Left colon (tissue), 2 donors: ENCODE measurements at regions not wholly inside any gene's neighbourhood (a gene's known extent, or its start where the extent isn't known, plus 50 kb on each side); places are given as distances from the start of the nearest gene placed in this dataset.
"Not testable (repeated sequence)": the region's sequence is repeated elsewhere in the genome, so short reads cannot be mapped to it uniquely, and the experiment has no call there.

Source experiments
- ATAC-seq: fragments of 200-7000 bp; cut with Tn5 transposase; one replicate; pipeline ENCODE4 v1.9.1; 2020; ENCODE audit warnings: mild to moderate bottlenecking, moderate library complexity
- DNase-seq, 2 donors: peaks; one replicate each; pipeline ENCODE4 v3.0.0-alpha.2; 2020
- intact Hi-C, 2 donors: fragments of 100-400 bp; cut with DNase I in 1 of 2; cut with micrococcal nuclease in 1 of 2; formaldehyde crosslinking; loops; one replicate each; pipeline versions ENCODE4 v1.11.2 to v1.14.0; 2022; cut with DNase I, micrococcal nuclease
- donor health status: DM: no; HTN: no; CAD: no.
- donor health status: DM: yes; HTN: yes; CAD: no.

GRCh38 chr10:28354511-28354910 lies 51.6 kb upstream of the MPP7 start:
- DNase-seq (no peak), ATAC-seq (no peak)

GRCh38 chr10:28355376-28355775 lies 52.5 kb upstream of the MPP7 start:
- DNase-seq (no peak), ATAC-seq (no peak)
- intact Hi-C loops: no loop called here

More at GRCh38 chr10:28354511-28354910, 51.6 kb upstream of the MPP7 start:
- intact Hi-C loops: no loop called here

DNA sequence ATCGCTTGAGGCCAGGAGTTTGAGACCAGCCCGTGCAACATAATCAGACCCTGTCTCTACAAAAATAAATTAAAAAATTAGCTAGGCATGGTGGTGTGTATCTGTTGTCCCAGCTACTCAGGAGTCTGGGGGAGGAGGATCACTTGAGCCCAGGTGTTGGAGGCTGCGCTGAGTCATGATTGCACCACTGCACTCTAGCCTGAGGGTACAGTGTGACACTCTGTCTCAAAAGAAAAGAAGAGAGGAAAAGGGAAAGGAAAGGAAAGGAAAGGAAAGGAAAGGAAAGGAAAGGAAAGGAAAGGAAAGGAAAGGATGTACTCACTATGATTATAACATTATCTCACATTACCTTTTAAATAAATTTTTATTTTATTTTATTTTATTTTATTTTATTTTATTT lies 56.5 kb upstream of the MPP7 start:
- no peak for DNase-seq
- intact Hi-C loops: no loop called here
- no peak for ATAC-seq

DNA sequence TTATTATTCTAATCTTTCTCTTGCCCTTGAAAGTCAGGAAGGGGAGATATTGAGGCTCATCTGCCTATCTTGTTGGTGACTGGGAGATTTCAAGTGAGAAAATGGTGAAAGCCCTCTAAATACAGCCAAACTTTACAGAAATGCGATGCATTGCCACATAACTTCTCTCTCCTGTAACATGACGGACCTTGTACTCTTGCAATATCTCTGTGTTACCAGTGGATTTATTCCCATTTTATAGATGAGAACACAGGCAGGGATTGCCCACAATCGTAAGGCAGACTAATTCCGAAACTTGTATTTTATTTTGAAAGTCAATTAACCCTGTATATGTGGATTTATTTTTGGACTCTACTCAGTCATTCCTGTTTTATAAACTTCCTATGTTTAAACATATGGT lies 57.3 kb upstream of the MPP7 start:
- intact Hi-C loops: no loop called here
- no peak for ATAC-seq
- no peak for DNase-seq

- ATAC-seq (no peak), DNase-seq (no peak)
- intact Hi-C loops: no loop called here
Observed at GRCh38 chr10:28363376-28363775, 60.5 kb upstream of the MPP7 start.

DNA sequence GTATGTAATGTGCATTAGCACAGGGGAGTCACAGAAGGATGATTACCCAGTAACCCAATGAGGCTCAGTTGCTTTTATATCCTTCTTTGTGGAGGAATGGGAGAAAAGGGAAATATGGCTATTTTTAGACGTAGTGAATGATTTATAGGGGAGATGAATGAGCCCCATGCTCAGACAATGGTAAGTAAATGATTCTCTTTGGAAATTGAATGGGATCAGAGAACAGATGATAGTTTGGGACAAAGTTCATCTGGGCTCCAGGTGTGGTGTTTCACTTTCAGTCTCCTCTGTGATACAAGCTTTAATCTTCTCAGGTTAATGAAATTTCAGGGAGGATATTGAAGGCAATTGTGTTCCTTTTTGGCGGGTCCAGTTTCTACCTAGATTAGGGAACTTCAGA lies 63.0 kb upstream of the MPP7 start:
- no peak for DNase-seq
- intact Hi-C loops: no loop called here
- ATAC-seq: peak; percentile 99

GRCh38 chr10:28366994-28367393 lies 64.1 kb upstream of the MPP7 start:
- intact Hi-C loops: no loop called here
- no peak for ATAC-seq
- no peak for DNase-seq

- no peak for ATAC-seq
- intact Hi-C loops: no loop called here
- DNase-seq: no peak
Observed at GRCh38 chr10:28367413-28367812, 64.5 kb upstream of the MPP7 start.

GRCh38 chr10:28367929-28368484 lies 65.1 kb upstream of the MPP7 start:
- peak; percentile 32 for ATAC-seq
- intact Hi-C loops: no loop called here
- no peak for DNase-seq

- intact Hi-C loops: no loop called here
- no peak for ATAC-seq
- no peak for DNase-seq
Observed at GRCh38 chr10:28370107-28370835, 67.4 kb upstream of the MPP7 start.

DNA sequence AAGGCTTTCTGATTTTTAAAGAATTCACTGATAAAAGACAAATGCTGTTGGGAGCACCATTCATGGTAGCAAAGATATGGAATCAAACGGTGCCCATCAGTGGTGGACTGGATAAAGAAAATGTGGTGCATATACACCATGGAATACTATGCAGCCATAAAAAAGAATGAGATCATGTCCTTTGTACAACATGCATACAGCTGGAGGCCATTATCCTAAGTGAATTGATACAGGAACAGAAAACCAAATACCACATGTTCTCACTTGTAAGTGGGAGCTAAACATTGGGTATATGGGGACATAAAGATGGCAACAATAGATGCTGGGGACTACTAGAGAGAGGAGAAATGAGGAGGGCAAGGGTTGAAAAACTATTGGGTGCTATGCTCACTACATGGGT lies 68.8 kb upstream of the MPP7 start:
- intact Hi-C loops, ATAC-seq, DNase-seq: not testable (repeated sequence)

- ATAC-seq: no peak
Observed at GRCh38 chr10:28374036-28374435, 71.2 kb upstream of the MPP7 start.

GRCh38 chr10:28375399-28376354 lies 72.8 kb upstream of the MPP7 start:
- intact Hi-C loops: no loop called here
- DNase-seq (peak in 1 of 2 donors; percentile 64), ATAC-seq (peak; percentile 92)

More at GRCh38 chr10:28374036-28374435, 71.2 kb upstream of the MPP7 start:
- intact Hi-C loops: no loop called here
- DNase-seq: no peak

DNA sequence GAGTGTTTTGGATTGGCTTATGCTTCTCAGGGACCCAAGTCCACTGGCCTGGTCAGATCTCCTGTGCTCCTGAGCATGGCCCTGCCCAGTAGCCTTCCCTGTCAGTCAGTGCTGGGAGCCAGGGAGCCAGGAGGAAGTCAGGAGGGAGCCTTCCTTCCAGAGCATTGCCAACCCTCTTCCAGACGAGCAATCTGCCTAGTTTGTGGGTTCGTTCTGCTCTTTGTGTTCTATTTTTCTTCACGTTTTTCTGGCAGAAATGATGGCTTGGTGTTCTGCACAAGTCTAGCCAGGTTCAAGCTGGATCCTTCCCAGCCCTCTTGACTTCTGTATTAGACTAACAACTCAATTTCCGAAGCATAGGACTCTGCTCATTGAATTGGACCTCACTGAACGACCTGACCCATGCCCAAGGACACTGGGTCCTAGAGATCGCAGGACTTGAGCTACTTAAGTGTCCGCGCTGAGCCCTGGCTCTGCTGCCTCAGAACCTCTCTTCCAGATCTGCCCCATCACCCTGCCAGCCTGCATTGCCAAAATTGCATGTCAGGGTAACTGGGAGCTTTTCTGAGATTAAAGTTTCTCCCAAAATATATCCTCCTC lies 76.2 kb upstream of the MPP7 start:
- ATAC-seq (no peak), DNase-seq (no peak)
- intact Hi-C loops: no loop called here

- no peak for ATAC-seq
- intact Hi-C loops: loop anchor here (1.0 to 10.0 kb wide), 3 partner anchors 127 to 937 kb away; no protein-coding TSS in a partner anchor
- no peak for DNase-seq
Observed at GRCh38 chr10:28381466-28381865, 78.6 kb upstream of the MPP7 start.

- intact Hi-C loops: loop anchor here (1.0 to 10.0 kb wide), 3 partner anchors 127 to 937 kb away; no protein-coding TSS in a partner anchor
- peak; percentile 69 to 91 for DNase-seq
- peak; percentile 95 for ATAC-seq
Observed at GRCh38 chr10:28381903-28382347, 79.1 kb upstream of the MPP7 start.

GRCh38 chr10:28382525-28383269 lies 79.8 kb upstream of the MPP7 start:
- intact Hi-C loops: loop anchor here in 1 of 2 donors (10.0 kb wide), 2 partner anchors 128 to 938 kb away; no protein-coding TSS in a partner anchor
- ATAC-seq: no peak
- no peak for DNase-seq

GRCh38 chr10:28384557-28384956 lies 81.7 kb upstream of the MPP7 start:
- ATAC-seq (no peak), DNase-seq (no peak)
- intact Hi-C loops: loop anchor here in 1 of 2 donors (10.0 kb wide), 2 partner anchors 130 to 940 kb away; no protein-coding TSS in a partner anchor
